GM23248 (cell line): ENCODE measurements at regions not wholly inside any gene's neighbourhood (a gene's known extent, or its start where the extent isn't known, plus 50 kb on each side); places are given as distances from the start of the nearest gene placed in this dataset.
"Not testable (repeated sequence)": the region's sequence is repeated elsewhere in the genome, so short reads cannot be mapped to it uniquely, and the experiment has no call there.

Experiments used
- DNase-seq: peaks from one replicate; pipeline ENCODE4 v3.0.0-alpha.2; 2015
- H2AFZ ChIP-seq: fragments of 200-600 bp; sonication (generic); 2 replicates; pipeline ENCODE4 v1.6.1; 2016; ENCODE audit warnings: antibody characterized with exemption
- H3F3A ChIP-seq: fragments of 200-600 bp; sonication (generic); 2 replicates; pipeline ENCODE4 v1.6.1; 2016; ENCODE audit warnings: mild to moderate bottlenecking, antibody characterized with exemption, mixed run types; ENCODE audit not compliant: insufficient read depth
- H3K27ac ChIP-seq: fragments of 200-600 bp; sonication (generic); 2 replicates; pipeline ENCODE4 v1.5.1; 2016; ENCODE audit warnings: mild to moderate bottlenecking
- H3K27me3 ChIP-seq: fragments of 200-600 bp; sonication (generic); replicated peaks from 2 replicates; pipeline ENCODE4 v1.6.1; 2016; ENCODE audit warnings: mild to moderate bottlenecking; ENCODE audit not compliant: insufficient read depth
- H3K36me3 ChIP-seq: fragments of 200-600 bp; sonication (generic); 2 replicates; pipeline ENCODE4 v1.6.1; 2016; ENCODE audit warnings: low read depth, mild to moderate bottlenecking
- H3K4me1 ChIP-seq: fragments of 200-600 bp; sonication (generic); 2 replicates; pipeline ENCODE4 v1.6.1; 2016; ENCODE audit warnings: mild to moderate bottlenecking; ENCODE audit not compliant: insufficient read depth
- H3K4me2 ChIP-seq: fragments of 200-600 bp; sonication (generic); one replicate; pipeline ENCODE4 v1.6.1; 2016; ENCODE audit warnings: mild to moderate bottlenecking; ENCODE audit not compliant: unreplicated experiment
- H3K4me3 ChIP-seq: fragments of 200-600 bp; sonication (generic); 2 replicates; pipeline ENCODE4 v1.5.1; 2016; ENCODE audit warnings: mild to moderate bottlenecking
- H3K79me2 ChIP-seq: fragments of 200-600 bp; sonication (generic); 2 replicates; pipeline ENCODE4 v1.6.1; 2016; ENCODE audit warnings: mild to moderate bottlenecking; ENCODE audit not compliant: insufficient read depth
- H3K9ac ChIP-seq: fragments of 200-600 bp; sonication (generic); 2 replicates; pipeline ENCODE4 v1.6.1; 2016; ENCODE audit warnings: mild to moderate bottlenecking
- H3K9me2 ChIP-seq: fragments of 200-600 bp; sonication (generic); 2 replicates; pipeline ENCODE4 v1.6.1; 2016; ENCODE audit warnings: mixed run types, mild to moderate bottlenecking, moderate library complexity; ENCODE audit not compliant: insufficient read depth
- H3K9me3 ChIP-seq: fragments of 200-600 bp; sonication (generic); one replicate; pipeline ENCODE4 v1.6.1; 2017; ENCODE audit warnings: low read depth
- H4K20me1 ChIP-seq: fragments of 200-600 bp; sonication (generic); 2 replicates; pipeline ENCODE4 v1.6.0; 2016; ENCODE audit not compliant: insufficient read depth
- EZH2 ChIP-seq: fragments of 200-600 bp; sonication (generic); IDR thresholded peaks from 2 replicates; pipeline ENCODE4 v1.6.1; 2018; ENCODE audit warnings: antibody characterized with exemption, mild to moderate bottlenecking; ENCODE audit not compliant: insufficient read depth, poor library complexity, severe bottlenecking
- EZH2phosphoT487 ChIP-seq: fragments of 200-600 bp; sonication (generic); IDR thresholded peaks from 2 replicates; pipeline ENCODE4 v1.6.1; 2018; ENCODE audit warnings: antibody characterized with exemption, moderate library complexity, mild to moderate bottlenecking, low read depth; ENCODE audit not compliant: insufficient read depth
- WGBS, 2 experiments: methylation state at CpG; one replicate each; pipeline ENCODE4 v1.1.6; 2015 to 2017; ENCODE audit warnings: low lambda C conversion rate in 2 of 2, low coverage in 1 of 2; ENCODE audit errors: missing lambda C conversion rate in 2 of 2; 5-methylcytosine and 5-hydroxymethylcytosine counted together
- in situ Hi-C: fragments of 300-500 bp; cut with MboI; formaldehyde crosslinking; loops from 2 replicates; pipeline ENCODE4 v1.15.0; 2020

DNA sequence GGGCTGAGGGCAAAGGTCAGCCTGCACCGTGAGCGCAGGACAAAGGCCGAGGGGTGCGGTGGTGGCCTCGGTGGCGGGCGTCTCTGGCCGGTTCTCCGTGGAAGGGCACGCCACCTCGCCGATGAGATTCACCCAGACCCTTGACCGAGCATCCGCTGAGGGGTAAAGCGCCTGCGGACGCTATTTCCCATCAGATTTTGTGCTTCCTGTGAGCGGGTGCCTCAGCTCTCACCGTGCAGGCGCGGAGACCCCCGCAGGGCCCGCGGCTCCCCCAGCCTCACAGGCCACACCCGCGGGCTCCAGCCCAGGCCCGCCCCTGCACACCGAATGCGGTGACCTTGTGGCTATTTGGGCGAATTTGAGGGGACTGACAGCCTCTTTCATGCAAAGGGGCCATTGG is 348.0 kb downstream of the TEX29 start:
- Histone ChIP-seq H3K79me2 (no peaks in the 10 kb centered on the region), H3F3A (no peaks in the 10 kb centered on the region), H3K36me3 (no peaks in the 10 kb centered on the region), H3K27ac (no peak overlapping the region), H3K9me2 (no peaks in the 10 kb centered on the region), H3K27me3 (no peaks in the 10 kb centered on the region), H2AFZ (no peak overlapping the region), H3K9ac (no peak overlapping the region), H3K4me3 (no peak overlapping the region), H3K4me1 (no peaks in the 10 kb centered on the region), H3K4me2 (no peak overlapping the region), H3K9me3 (no peaks in the 10 kb centered on the region), H4K20me1 (no peaks in the 10 kb centered on the region)
- WGBS, 2 experiments, result 65 to 77% methylated on average over 14 to 30 of the region's 30 CpGs
- in situ Hi-C loops, result no loop called here
- no peak for DNase-seq
- TF ChIP-seq EZH2phosphoT487 (no peak), EZH2 (no peak)

DNA sequence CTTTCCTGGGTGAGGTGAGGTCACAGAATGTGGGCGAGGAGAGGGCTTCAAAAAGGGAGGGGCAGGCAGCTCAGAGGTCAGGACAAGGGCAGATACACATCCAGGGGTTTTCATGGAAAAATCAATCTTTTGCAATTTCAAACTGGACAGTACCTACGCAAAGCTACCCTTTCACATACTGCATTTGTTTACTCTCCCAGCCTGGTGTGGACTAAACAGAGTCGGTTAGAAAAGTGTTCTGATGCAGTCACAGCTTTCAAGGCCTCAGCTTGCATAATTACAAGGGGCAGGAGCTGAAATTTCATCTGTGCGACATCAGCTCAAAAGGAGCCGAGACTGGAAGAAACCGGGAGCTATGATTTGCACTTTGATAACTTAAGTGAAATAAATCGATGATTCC is 351.8 kb downstream of the TEX29 start:
- H3K36me3 ChIP-seq, H3K27ac ChIP-seq, H3K79me2 ChIP-seq, DNase-seq, H3K27me3 ChIP-seq, H3K4me3 ChIP-seq, H3K9me3 ChIP-seq, H3K4me1 ChIP-seq, H3K4me2 ChIP-seq, H3K9me2 ChIP-seq, H4K20me1 ChIP-seq, H2AFZ ChIP-seq, in situ Hi-C loops, H3F3A ChIP-seq, H3K9ac ChIP-seq: not testable (repeated sequence)
- 63 to 66% methylated on average over 4 of the region's 7 CpGs for WGBS, 2 experiments

DNA sequence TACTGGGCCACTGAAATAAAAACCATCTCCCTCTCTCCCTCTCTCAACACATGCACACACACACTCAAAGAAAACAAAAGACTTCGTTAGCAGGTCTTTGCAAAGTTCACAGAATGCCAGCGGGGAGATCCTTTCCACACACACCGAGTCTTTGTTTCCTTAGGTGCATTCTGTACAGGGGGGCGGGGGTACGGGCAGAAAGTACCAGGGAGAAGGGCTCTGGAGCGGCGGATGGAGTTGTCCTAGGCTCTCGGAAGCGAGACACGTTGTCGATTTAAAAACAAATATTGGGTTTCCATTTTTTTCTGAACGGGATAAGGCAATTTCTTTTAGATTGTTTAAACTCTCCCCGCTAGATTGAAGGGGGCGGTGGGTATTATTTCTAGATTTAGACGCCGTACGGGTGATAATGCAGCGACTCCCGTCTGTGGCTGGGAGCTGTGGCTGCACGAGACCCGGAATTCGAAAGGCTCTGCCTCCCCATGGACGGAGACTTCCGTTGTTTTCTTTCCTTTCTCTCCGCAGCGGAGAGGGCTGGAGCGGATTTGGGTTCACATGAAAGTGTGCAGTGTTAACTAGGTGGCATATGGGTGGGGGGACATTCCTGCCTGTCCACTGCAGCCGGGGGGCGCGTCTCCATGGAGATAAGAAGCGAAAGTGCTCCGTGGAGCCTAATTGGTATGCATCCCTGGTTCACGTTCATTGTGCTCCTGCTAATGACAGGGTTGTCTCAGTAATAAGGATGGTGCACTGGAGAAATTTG is 357.9 kb downstream of the TEX29 start:
- H3K36me3 ChIP-seq, H3K27me3 ChIP-seq, H2AFZ ChIP-seq, H3K9me2 ChIP-seq, H3F3A ChIP-seq, H4K20me1 ChIP-seq, H3K9ac ChIP-seq, DNase-seq, H3K4me3 ChIP-seq, H3K27ac ChIP-seq, H3K9me3 ChIP-seq, H3K79me2 ChIP-seq, H3K4me1 ChIP-seq, H3K4me2 ChIP-seq, in situ Hi-C loops: not testable (repeated sequence)
- no CpG with 5 or more reads among the region's 33 CpGs for WGBS, 2 experiments

DNA sequence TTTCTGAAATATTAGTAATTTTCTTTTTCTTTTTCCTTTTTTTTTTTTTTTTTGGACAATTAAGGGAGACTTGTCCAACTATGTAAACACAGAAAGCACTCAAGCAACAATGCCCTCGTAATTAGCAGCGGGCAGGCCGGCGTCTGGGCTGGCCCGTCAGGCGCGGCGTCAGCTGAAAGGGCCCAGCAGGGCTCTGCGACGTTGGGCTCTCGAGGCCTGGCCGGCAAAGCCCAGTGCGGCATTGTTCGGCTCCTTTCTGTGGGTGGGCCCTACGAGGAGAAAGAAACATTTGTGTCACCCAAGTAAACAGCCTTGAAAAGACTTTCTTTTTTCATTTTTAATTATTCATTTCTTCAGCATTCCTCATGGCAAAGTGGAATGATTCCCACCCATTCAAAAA is 359.2 kb downstream of the TEX29 start:
- in situ Hi-C loops, H3K4me3 ChIP-seq, H3K36me3 ChIP-seq, H3K9me2 ChIP-seq, H3K9me3 ChIP-seq, H4K20me1 ChIP-seq, H3K27me3 ChIP-seq, H2AFZ ChIP-seq, H3K4me2 ChIP-seq, H3F3A ChIP-seq, H3K9ac ChIP-seq, DNase-seq, H3K4me1 ChIP-seq, H3K79me2 ChIP-seq, H3K27ac ChIP-seq: not testable (repeated sequence)
- WGBS, 2 experiments, result no CpG with 5 or more reads among the region's 15 CpGs

DNA sequence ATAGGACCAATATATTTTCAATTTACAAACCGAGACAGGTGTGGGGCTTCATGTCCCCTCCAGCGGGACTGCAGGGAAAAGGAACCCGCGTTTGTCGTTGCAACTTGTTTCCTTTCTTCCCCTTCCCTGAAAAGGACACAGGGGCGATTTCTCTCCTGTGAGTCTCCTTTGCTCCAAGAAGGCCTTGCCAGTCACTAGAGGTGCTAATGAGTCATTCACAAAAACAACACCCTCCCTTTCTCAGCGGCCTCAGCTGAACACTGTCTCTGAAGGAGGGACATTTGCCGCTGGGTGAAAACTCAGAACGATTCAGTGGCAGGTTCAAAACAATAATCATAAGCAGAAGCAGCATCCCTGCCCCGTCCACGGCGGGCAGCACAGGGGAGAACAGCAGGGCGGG is 359.7 kb downstream of the TEX29 start:
- H3K79me2 ChIP-seq, H3K9ac ChIP-seq, H3K27ac ChIP-seq, DNase-seq, H3K9me2 ChIP-seq, H3K4me1 ChIP-seq, H4K20me1 ChIP-seq, H3K27me3 ChIP-seq, H3K36me3 ChIP-seq, H3K4me2 ChIP-seq, in situ Hi-C loops, H3K9me3 ChIP-seq, H2AFZ ChIP-seq, H3F3A ChIP-seq, H3K4me3 ChIP-seq: not testable (repeated sequence)
- 33% methylated on average over 3 of the region's 13 CpGs; no CpG with 5 or more reads in 1 of the 2 experiments for WGBS, 2 experiments

DNA sequence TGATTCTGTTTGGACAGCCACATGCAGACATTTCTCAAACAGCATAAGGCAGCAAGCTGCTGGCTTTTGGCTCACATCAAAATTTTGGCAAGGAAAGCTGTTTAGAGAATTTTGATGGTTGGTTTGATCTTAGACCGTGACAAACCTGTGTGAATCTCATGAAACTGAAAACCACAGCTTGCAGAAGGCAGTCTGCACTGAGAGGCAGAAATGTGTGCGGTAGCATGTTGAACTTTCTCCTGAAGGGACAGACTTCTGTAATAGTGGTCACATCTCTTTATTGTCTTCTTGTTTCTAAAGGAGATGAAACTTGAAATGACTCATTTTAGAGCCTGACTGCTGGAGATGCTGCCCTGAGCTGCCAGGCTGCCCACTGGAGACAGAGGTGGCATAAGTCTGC is 371.6 kb downstream of the TEX29 start:
- H3K9ac ChIP-seq, H3F3A ChIP-seq, H3K4me3 ChIP-seq, DNase-seq, H3K27me3 ChIP-seq, H3K79me2 ChIP-seq, H4K20me1 ChIP-seq, H2AFZ ChIP-seq, H3K4me1 ChIP-seq, H3K9me3 ChIP-seq, H3K27ac ChIP-seq, H3K4me2 ChIP-seq, H3K9me2 ChIP-seq, in situ Hi-C loops, H3K36me3 ChIP-seq: not testable (repeated sequence)
- WGBS, 2 experiments, result no CpG with 5 or more reads among the region's 2 CpGs

DNA sequence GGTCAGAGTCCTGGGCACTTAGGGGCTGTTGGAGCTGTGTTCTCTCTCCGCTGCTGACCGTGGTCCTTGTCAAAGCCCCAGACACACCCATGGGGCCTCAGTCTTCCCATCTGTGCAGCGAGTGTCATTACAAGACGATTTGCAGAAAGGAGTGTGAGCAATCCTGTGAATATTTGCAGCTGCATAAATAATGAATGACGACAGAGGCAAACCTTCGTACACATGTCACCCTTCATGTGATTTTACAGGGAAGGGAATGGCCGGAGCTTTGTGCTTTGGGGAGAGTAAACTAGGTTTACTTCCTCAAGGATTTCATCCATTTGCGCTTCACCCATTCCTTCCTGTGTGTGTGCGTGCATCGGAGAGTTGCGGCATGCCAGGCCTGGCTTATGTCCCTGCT is 370.8 kb upstream of the SOX1 start:
- H3K4me3 ChIP-seq, H4K20me1 ChIP-seq, H3K36me3 ChIP-seq, H3K9me2 ChIP-seq, in situ Hi-C loops, H3K9me3 ChIP-seq, H2AFZ ChIP-seq, H3K9ac ChIP-seq, DNase-seq, H3K27me3 ChIP-seq, H3K79me2 ChIP-seq, H3K27ac ChIP-seq, H3F3A ChIP-seq, H3K4me1 ChIP-seq, H3K4me2 ChIP-seq: not testable (repeated sequence)
- no CpG with 5 or more reads among the region's 11 CpGs for WGBS, 2 experiments
